DOHH2 (cell line): ENCODE measurements at regions not wholly inside any gene's neighbourhood (a gene's known extent, or its start where the extent isn't known, plus 50 kb on each side); places are given as distances from the start of the nearest gene placed in this dataset.
"Not testable (repeated sequence)": the region's sequence is repeated elsewhere in the genome, so short reads cannot be mapped to it uniquely, and the experiment has no call there.

Source experiments
- CTCF ChIP-seq: fragments of 200-600 bp; sonication (generic); IDR thresholded peaks from one replicate; pipeline ENCODE4 v1.5.1; 2014; ENCODE audit warnings: antibody characterized with exemption, mild to moderate bottlenecking, low read depth, low read length; ENCODE audit not compliant: poor library complexity, severe bottlenecking
- EZH2phosphoT487 ChIP-seq: fragments of 200-600 bp; sonication (generic); IDR thresholded peaks from 2 replicates; pipeline ENCODE4 v1.6.1; 2017; ENCODE audit warnings: borderline replicate concordance, mild to moderate bottlenecking, antibody characterized with exemption, low read length, moderate library complexity, mixed read lengths

- TF ChIP-seq CTCF, EZH2phosphoT487: not testable (repeated sequence)
Observed at GRCh38 chr9:40107251-40107650, 751.8 kb downstream of the SPATA31A1 start.
